ENCODE measurements at regions not wholly inside any gene's neighbourhood (a gene's known extent, or its start where the extent isn't known, plus 50 kb on each side); places are given as distances from the start of the nearest gene placed in this dataset.

GRCh38 chr2:195543902-195544894 lies 112.8 kb upstream of the SLC39A10 start:
- no peaks in the 10 kb centered on the region for H3K36me3 ChIP-seq (ENCODE audit: insufficient read depth, low read length)
- ChIA-PET POLR2A (no interaction called here), CTCF (interaction anchor here (1.2 kb wide), 1 partner anchor 10 kb away, joined by 6 read pairs; no protein-coding TSS in a partner anchor)
- Mint-ChIP-seq H3K9me3 (peaks cover 0 to 5% (median 2%) of the 10 kb centered on the region in 5 donors), H3K27ac (peak overlapping the region in 3 of 8 donors; percentile 5 to 24 (median 8)), H3K36me3 (peaks cover 2 to 10% (median 5%) of the 10 kb centered on the region in 3 donors), H3K4me1 (peaks cover 33 to 68% (median 48%) of the 10 kb centered on the region in 3 donors), H3K4me3 (no peak overlapping the region), H3K27me3 (no peaks in the 10 kb centered on the region)
- no peak for DNase-seq
- H3K27ac ChIP-seq (ENCODE audit: low read depth, low read length), result no peak overlapping the region
- no peak overlapping the region for H3K4me3 ChIP-seq (ENCODE audit: low read length)
- H3K27me3 ChIP-seq (ENCODE audit: insufficient read depth, low read length, poor library complexity, severe bottlenecking), result no peaks in the 10 kb centered on the region
- H3K9me3 ChIP-seq (ENCODE audit: low read length), result no peaks in the 10 kb centered on the region
- H3K4me1 ChIP-seq (ENCODE audit: insufficient read depth, low read length), result peaks cover 33% of the 10 kb centered on the region

- Mint-ChIP-seq H3K9me3 (peaks cover 0 to 4% (median 0%) of the 10 kb centered on the region in 5 donors), H3K4me1 (peaks cover 40 to 69% (median 58%) of the 10 kb centered on the region in 3 donors), H3K27me3 (no peaks in the 10 kb centered on the region), H3K4me3 (peak overlapping the region in 5 of 7 donors; percentile 7 to 47 (median 13)), H3K27ac (peak overlapping the region in 2 of 8 donors; percentile 1 to 76), H3K36me3 (peaks cover 2 to 7% (median 3%) of the 10 kb centered on the region in 3 donors)
- ChIA-PET POLR2A (no interaction called here), CTCF (interaction anchor here (0.7 kb wide), 1 partner anchor 16 kb away, joined by 3 read pairs; no protein-coding TSS in a partner anchor)
- no peaks in the 10 kb centered on the region for H3K27me3 ChIP-seq (ENCODE audit: insufficient read depth, low read length, poor library complexity, severe bottlenecking)
- DNase-seq, result no peak
- H3K36me3 ChIP-seq (ENCODE audit: insufficient read depth, low read length), result no peaks in the 10 kb centered on the region
- H3K4me1 ChIP-seq (ENCODE audit: insufficient read depth, low read length), result peaks cover 44% of the 10 kb centered on the region
- H3K9me3 ChIP-seq (ENCODE audit: low read length), result no peaks in the 10 kb centered on the region
- H3K27ac ChIP-seq (ENCODE audit: low read depth, low read length), result no peak overlapping the region
- H3K4me3 ChIP-seq (ENCODE audit: low read length), result no peak overlapping the region
Measured at GRCh38 chr2:195543063-195543462, 114.0 kb upstream of the SLC39A10 start.

- no peaks in the 10 kb centered on the region for H3K9me3 ChIP-seq (ENCODE audit: low read length)
Measured at GRCh38 chr2:195542067-195542466, 115.0 kb upstream of the SLC39A10 start.

GRCh38 chr2:195538937-195539336 lies 118.1 kb upstream of the SLC39A10 start:
- CTCF ChIA-PET, result interaction anchor here (1.2 to 4.1 kb wide), 2 partner anchors 37 to 41 kb away, joined by 4 to 12 read pairs; no protein-coding TSS in a partner anchor
- H3K4me1 ChIP-seq (ENCODE audit: insufficient read depth, low read length), result peaks cover 76% of the 10 kb centered on the region

More at GRCh38 chr2:195542067-195542466, 115.0 kb upstream of the SLC39A10 start:
- H3K36me3 Mint-ChIP-seq, result peaks cover 0 to 7% (median 3%) of the 10 kb centered on the region in 3 donors
- Histone ChIP-seq H3K4me1 (ENCODE audit: insufficient read depth, low read length) (peaks cover 54% of the 10 kb centered on the region), H3K36me3 (ENCODE audit: insufficient read depth, low read length) (no peaks in the 10 kb centered on the region), H3K27me3 (ENCODE audit: insufficient read depth, low read length, poor library complexity, severe bottlenecking) (no peaks in the 10 kb centered on the region), H3K27ac (ENCODE audit: low read depth, low read length) (no peak overlapping the region), H3K4me3 (ENCODE audit: low read length) (no peak overlapping the region)
- POLR2A ChIA-PET, result no interaction called here
- CTCF ChIA-PET, result interaction anchor here (1.3 to 1.7 kb wide), 2 partner anchors 12 to 15 kb away, joined by 3 to 4 read pairs; no protein-coding TSS in a partner anchor
- DNase-seq, result no peak
- H3K27ac Mint-ChIP-seq, result no peak overlapping the region
- no peak overlapping the region for H3K4me3 Mint-ChIP-seq
- H3K27me3 Mint-ChIP-seq, result no peaks in the 10 kb centered on the region
- H3K4me1 Mint-ChIP-seq, result peaks cover 47 to 78% (median 68%) of the 10 kb centered on the region in 3 donors
- H3K9me3 Mint-ChIP-seq, result peaks cover 0 to 4% (median 0%) of the 10 kb centered on the region in 5 donors

GRCh38 chr2:195537811-195538210 lies 119.2 kb upstream of the SLC39A10 start:
- no peak overlapping the region for H3K4me3 ChIP-seq (ENCODE audit: low read length)
- H3K4me1 ChIP-seq (ENCODE audit: insufficient read depth, low read length), result peaks cover 73% of the 10 kb centered on the region
- Mint-ChIP-seq H3K4me1 (peaks cover 73 to 92% (median 92%) of the 10 kb centered on the region in 3 donors), H3K4me3 (peak overlapping the region in 1 of 7 donors; percentile 19), H3K27ac (peak overlapping the region in 3 of 8 donors; percentile 15 to 95 (median 18)), H3K27me3 (no peaks in the 10 kb centered on the region), H3K9me3 (peaks cover 0 to 4% (median 0%) of the 10 kb centered on the region in 5 donors), H3K36me3 (peaks cover 0 to 7% (median 3%) of the 10 kb centered on the region in 3 donors)
- CTCF ChIA-PET, result interaction anchor here (1.9 to 4.6 kb wide), 4 partner anchors 21 to 122 kb away, joined by 7 to 38 read pairs (median 12); no protein-coding TSS in a partner anchor
- no peak overlapping the region for H3K27ac ChIP-seq (ENCODE audit: low read depth, low read length)
- DNase-seq, result no peak
- H3K27me3 ChIP-seq (ENCODE audit: insufficient read depth, low read length, poor library complexity, severe bottlenecking), result no peaks in the 10 kb centered on the region
- H3K36me3 ChIP-seq (ENCODE audit: insufficient read depth, low read length), result no peaks in the 10 kb centered on the region
- POLR2A ChIA-PET, result no interaction called here
- no peaks in the 10 kb centered on the region for H3K9me3 ChIP-seq (ENCODE audit: low read length)

More at GRCh38 chr2:195538937-195539336, 118.1 kb upstream of the SLC39A10 start:
- Mint-ChIP-seq H3K36me3 (peaks cover 0 to 7% (median 3%) of the 10 kb centered on the region in 3 donors), H3K4me3 (no peak overlapping the region), H3K27me3 (no peaks in the 10 kb centered on the region), H3K27ac (peak overlapping the region in 2 of 8 donors; percentile 21 to 25), H3K9me3 (peaks cover 0 to 4% (median 0%) of the 10 kb centered on the region in 5 donors), H3K4me1 (peaks cover 73 to 93% (median 91%) of the 10 kb centered on the region in 3 donors)
- H3K27me3 ChIP-seq (ENCODE audit: insufficient read depth, low read length, poor library complexity, severe bottlenecking), result no peaks in the 10 kb centered on the region
- H3K27ac ChIP-seq (ENCODE audit: low read depth, low read length), result no peak overlapping the region
- no peaks in the 10 kb centered on the region for H3K9me3 ChIP-seq (ENCODE audit: low read length)
- peak overlapping the region; percentile 11 for H3K4me3 ChIP-seq (ENCODE audit: low read length)
- POLR2A ChIA-PET, result no interaction called here
- DNase-seq, result no peak
- no peaks in the 10 kb centered on the region for H3K36me3 ChIP-seq (ENCODE audit: insufficient read depth, low read length)

GRCh38 chr2:195536906-195537305 lies 120.1 kb upstream of the SLC39A10 start:
- H3K27me3 ChIP-seq (ENCODE audit: insufficient read depth, low read length, poor library complexity, severe bottlenecking), result no peaks in the 10 kb centered on the region
- H3K4me3 ChIP-seq (ENCODE audit: low read length), result peak overlapping the region; percentile 27
- H3K9me3 ChIP-seq (ENCODE audit: low read length), result no peaks in the 10 kb centered on the region
- H3K27me3 Mint-ChIP-seq, result no peaks in the 10 kb centered on the region
- no peak for DNase-seq
- H3K36me3 Mint-ChIP-seq, result peaks cover 0 to 7% (median 1%) of the 10 kb centered on the region in 3 donors
- no peaks in the 10 kb centered on the region for H3K36me3 ChIP-seq (ENCODE audit: insufficient read depth, low read length)
- POLR2A ChIA-PET, result interaction anchor here (1.7 to 5.9 kb wide), 3 partner anchors 24 to 123 kb away, joined by 4 to 72 read pairs (median 56); partner anchors contain the start of gene SLC39A10
- CTCF ChIA-PET, result interaction anchor here (1.2 to 4.6 kb wide), 6 partner anchors 22 to 123 kb away, joined by 3 to 38 read pairs (median 9); partner anchors contain the start of gene SLC39A10
- H3K4me1 Mint-ChIP-seq, result peaks cover 76 to 93% (median 92%) of the 10 kb centered on the region in 3 donors
- H3K9me3 Mint-ChIP-seq, result peaks cover 0 to 4% (median 0%) of the 10 kb centered on the region in 5 donors
- H3K27ac ChIP-seq (ENCODE audit: low read depth, low read length), result no peak overlapping the region
- H3K27ac Mint-ChIP-seq, result peak overlapping the region; percentile 63 to 95 (median 84)
- peaks cover 73% of the 10 kb centered on the region for H3K4me1 ChIP-seq (ENCODE audit: insufficient read depth, low read length)
- H3K4me3 Mint-ChIP-seq, result peak overlapping the region in 6 of 7 donors; percentile 34 to 88 (median 69)

- no peaks in the 10 kb centered on the region for H3K36me3 ChIP-seq (ENCODE audit: insufficient read depth, low read length)
- no peaks in the 10 kb centered on the region for H3K9me3 ChIP-seq (ENCODE audit: low read length)
- Mint-ChIP-seq H3K36me3 (peaks cover 0 to 3% (median 1%) of the 10 kb centered on the region in 3 donors), H3K4me1 (peaks cover 81 to 95% (median 92%) of the 10 kb centered on the region in 3 donors), H3K9me3 (peaks cover 0 to 2% (median 0%) of the 10 kb centered on the region in 5 donors), H3K4me3 (peak overlapping the region; percentile 51 to 88 (median 67)), H3K27ac (peak overlapping the region; percentile 63 to 97 (median 90)), H3K27me3 (no peaks in the 10 kb centered on the region)
- no peak overlapping the region for H3K27ac ChIP-seq (ENCODE audit: low read depth, low read length)
- peaks cover 82% of the 10 kb centered on the region for H3K4me1 ChIP-seq (ENCODE audit: insufficient read depth, low read length)
- no peaks in the 10 kb centered on the region for H3K27me3 ChIP-seq (ENCODE audit: insufficient read depth, low read length, poor library complexity, severe bottlenecking)
- DNase-seq, result peak; percentile 51 to 86 (median 74)
- POLR2A ChIA-PET, result interaction anchor here (1.7 to 5.9 kb wide), 3 partner anchors 25 to 124 kb away, joined by 4 to 72 read pairs (median 56); partner anchors contain the start of gene SLC39A10
- CTCF ChIA-PET, result interaction anchor here (1.2 to 4.6 kb wide), 7 partner anchors 23 to 124 kb away, joined by 3 to 38 read pairs (median 7); partner anchors contain the start of gene SLC39A10
- H3K4me3 ChIP-seq (ENCODE audit: low read length), result peak overlapping the region; percentile 27
Measured at GRCh38 chr2:195535911-195536522, 121.0 kb upstream of the SLC39A10 start.
